Liver (tissue), 8 donors: ENCODE measurements at regions not wholly inside any gene's neighbourhood (a gene's known extent, or its start where the extent isn't known, plus 50 kb on each side); places are given as distances from the start of the nearest gene placed in this dataset.

Experiments used
- DNase-seq: peaks from one replicate; pipeline ENCODE4 v3.0.0-alpha.2; 2017; ENCODE audit warnings: low spot score
- H3K27ac ChIP-seq, 2 donors: one replicate each; pipeline ENCODE4 v1.7.0; 2013; ENCODE audit warnings: inconsistent platforms in 2 of 2, low read length in 2 of 2, control low read depth in 1 of 2, low read depth in 1 of 2, mild to moderate bottlenecking in 1 of 2
- H3K27me3 ChIP-seq, 4 donors: one replicate each; pipeline versions ENCODE4 v1.6.1 to v1.7.0; 2013; ENCODE audit warnings: low read length in 3 of 4, inconsistent platforms in 1 of 4, mild to moderate bottlenecking in 1 of 4, moderate library complexity in 1 of 4; ENCODE audit not compliant: control insufficient read depth in 4 of 4, insufficient read depth in 4 of 4
- H3K36me3 ChIP-seq, 4 donors: one replicate each; pipeline versions ENCODE4 v1.6.1 to v1.7.0; 2013; ENCODE audit warnings: low read length in 3 of 4, mild to moderate bottlenecking in 3 of 4, low read depth in 1 of 4, moderate library complexity in 1 of 4; ENCODE audit not compliant: control insufficient read depth in 4 of 4, insufficient read depth in 3 of 4
- H3K4me1 ChIP-seq, 4 donors: one replicate each; pipeline versions ENCODE4 v1.6.1 to v1.7.0; 2013; ENCODE audit warnings: low read length in 3 of 4, mild to moderate bottlenecking in 3 of 4, moderate library complexity in 1 of 4; ENCODE audit not compliant: control insufficient read depth in 4 of 4, insufficient read depth in 4 of 4
- H3K4me3 ChIP-seq, 3 donors: one replicate each; pipeline versions ENCODE4 v1.6.1 to v1.7.0; 2013; ENCODE audit warnings: low read length in 3 of 3, control low read depth in 1 of 3, low read depth in 1 of 3, mild to moderate bottlenecking in 1 of 3
- H3K9ac ChIP-seq, 2 donors: one replicate each; pipeline ENCODE4 v1.7.0; 2013; ENCODE audit warnings: low read length in 2 of 2, mild to moderate bottlenecking in 2 of 2, moderate library complexity in 2 of 2, control low read depth in 1 of 2, low read depth in 1 of 2
- H3K9me3 ChIP-seq, 4 donors: one replicate each; pipeline versions ENCODE4 v1.6.1 to v1.7.0; 2013; ENCODE audit warnings: low read length in 3 of 4; ENCODE audit not compliant: control insufficient read depth in 4 of 4
- CTCF ChIP-seq: fragments of 150-350 bp; IDR thresholded peaks from 2 replicates; pipeline ENCODE4 v1.5.1; 2017; ENCODE audit warnings: improper control_type of control experiment, low read depth, low read length; ENCODE audit not compliant: missing input control
- EGR1 ChIP-seq, 2 donors: IDR thresholded peaks; 2 replicates each; pipeline ENCODE4 v1.6.1; 2016 to 2018; ENCODE audit warnings: antibody characterized with exemption in 2 of 2, low read depth in 2 of 2
- FOXA2 ChIP-seq: IDR thresholded peaks from 2 replicates; pipeline ENCODE4 v1.6.1; 2016; ENCODE audit warnings: antibody characterized with exemption
- GABPA ChIP-seq, 2 donors: IDR thresholded peaks in 1 of 2; conservative IDR thresholded peaks in 1 of 2; 2 replicates each; pipeline ENCODE4 v1.6.1; 2016; ENCODE audit warnings: antibody characterized with exemption in 2 of 2, mild to moderate bottlenecking in 1 of 2, moderate library complexity in 1 of 2
- HNF4A ChIP-seq, 2 donors: conservative IDR thresholded peaks; 2 replicates each; pipeline ENCODE4 v1.6.1; 2016; ENCODE audit warnings: antibody characterized with exemption in 2 of 2, mild to moderate bottlenecking in 2 of 2
- HNF4G ChIP-seq: IDR thresholded peaks from 2 replicates; pipeline ENCODE4 v1.6.1; 2016; ENCODE audit warnings: antibody characterized with exemption
- JUND ChIP-seq, 2 donors: IDR thresholded peaks; 2 replicates each; pipeline ENCODE4 v1.6.1; 2016; ENCODE audit warnings: antibody characterized with exemption in 2 of 2
- NR2F2 ChIP-seq: IDR thresholded peaks from 2 replicates; pipeline ENCODE4 v1.6.1; 2016; ENCODE audit warnings: antibody characterized with exemption
- RAD21 ChIP-seq, 2 donors: IDR thresholded peaks; 2 replicates each; pipeline ENCODE4 v1.6.1; 2016; ENCODE audit warnings: antibody characterized with exemption in 2 of 2, mild to moderate bottlenecking in 2 of 2
- RXRA ChIP-seq, 2 donors: IDR thresholded peaks; 2 replicates each; pipeline ENCODE4 v1.6.1; 2017 to 2018; ENCODE audit warnings: antibody characterized with exemption in 2 of 2, mild to moderate bottlenecking in 1 of 2
- TAF1 ChIP-seq: conservative IDR thresholded peaks from 2 replicates; pipeline ENCODE4 v1.6.1; 2016; ENCODE audit warnings: antibody characterized with exemption, mild to moderate bottlenecking
- YY1 ChIP-seq: IDR thresholded peaks from 2 replicates; pipeline ENCODE4 v1.6.1; 2016; ENCODE audit warnings: antibody characterized with exemption, mild to moderate bottlenecking
- ZBTB33 ChIP-seq: IDR thresholded peaks from 2 replicates; pipeline ENCODE4 v1.6.1; 2016; ENCODE audit warnings: antibody characterized with exemption
- WGBS: extraction: QIAGEN DNeasy Blood & Tissue Kit; methylation state at CpG from one replicate; pipeline ENCODE4 v1.1.7; 2013; 5-methylcytosine and 5-hydroxymethylcytosine counted together
- TF ChIP-seq, protein P1 (sequence below): IDR thresholded peaks from 2 replicates; pipeline ENCODE4 v1.6.1; 2016; ENCODE audit warnings: antibody characterized with exemption, mild to moderate bottlenecking
- TF ChIP-seq, protein P2 (sequence below): IDR thresholded peaks from 2 replicates; pipeline ENCODE4 v1.6.1; 2016; ENCODE audit warnings: antibody characterized with exemption
- TF ChIP-seq, protein P3 (sequence below): IDR thresholded peaks from 2 replicates; pipeline ENCODE4 v1.6.1; 2016; ENCODE audit warnings: antibody characterized with exemption
- donor health status: healthy.
- donor health status: healthy.
- donor health status: healthy.
- donor health status: healthy.
- donor health status: healthy.

DNA sequence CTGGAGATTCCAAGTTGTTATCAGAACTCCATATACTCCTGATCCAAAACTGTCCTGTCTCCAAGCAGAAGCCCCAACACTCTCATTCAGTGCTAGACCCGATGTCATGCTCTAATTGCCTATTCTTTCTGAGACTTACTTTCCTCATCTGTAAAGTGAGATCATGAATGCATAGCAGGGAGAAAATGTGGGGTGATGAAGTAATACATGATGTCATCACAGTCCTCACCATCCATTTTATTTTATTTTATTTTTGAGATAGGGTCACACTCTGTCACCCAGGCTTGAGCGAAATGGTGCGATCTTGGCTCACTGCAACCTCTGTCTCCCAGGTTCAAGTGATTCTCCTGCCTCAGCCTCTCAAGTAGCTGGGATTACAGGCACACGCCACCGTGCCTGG, 1554.0 kb upstream of the ADGRL3 start (continued):
- TF ChIP-seq, protein P1, sequence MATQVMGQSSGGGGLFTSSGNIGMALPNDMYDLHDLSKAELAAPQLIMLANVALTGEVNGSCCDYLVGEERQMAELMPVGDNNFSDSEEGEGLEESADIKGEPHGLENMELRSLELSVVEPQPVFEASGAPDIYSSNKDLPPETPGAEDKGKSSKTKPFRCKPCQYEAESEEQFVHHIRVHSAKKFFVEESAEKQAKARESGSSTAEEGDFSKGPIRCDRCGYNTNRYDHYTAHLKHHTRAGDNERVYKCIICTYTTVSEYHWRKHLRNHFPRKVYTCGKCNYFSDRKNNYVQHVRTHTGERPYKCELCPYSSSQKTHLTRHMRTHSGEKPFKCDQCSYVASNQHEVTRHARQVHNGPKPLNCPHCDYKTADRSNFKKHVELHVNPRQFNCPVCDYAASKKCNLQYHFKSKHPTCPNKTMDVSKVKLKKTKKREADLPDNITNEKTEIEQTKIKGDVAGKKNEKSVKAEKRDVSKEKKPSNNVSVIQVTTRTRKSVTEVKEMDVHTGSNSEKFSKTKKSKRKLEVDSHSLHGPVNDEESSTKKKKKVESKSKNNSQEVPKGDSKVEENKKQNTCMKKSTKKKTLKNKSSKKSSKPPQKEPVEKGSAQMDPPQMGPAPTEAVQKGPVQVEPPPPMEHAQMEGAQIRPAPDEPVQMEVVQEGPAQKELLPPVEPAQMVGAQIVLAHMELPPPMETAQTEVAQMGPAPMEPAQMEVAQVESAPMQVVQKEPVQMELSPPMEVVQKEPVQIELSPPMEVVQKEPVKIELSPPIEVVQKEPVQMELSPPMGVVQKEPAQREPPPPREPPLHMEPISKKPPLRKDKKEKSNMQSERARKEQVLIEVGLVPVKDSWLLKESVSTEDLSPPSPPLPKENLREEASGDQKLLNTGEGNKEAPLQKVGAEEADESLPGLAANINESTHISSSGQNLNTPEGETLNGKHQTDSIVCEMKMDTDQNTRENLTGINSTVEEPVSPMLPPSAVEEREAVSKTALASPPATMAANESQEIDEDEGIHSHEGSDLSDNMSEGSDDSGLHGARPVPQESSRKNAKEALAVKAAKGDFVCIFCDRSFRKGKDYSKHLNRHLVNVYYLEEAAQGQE: no peak
- no peak for TF ChIP-seq GABPA (IDR thresholded peaks at IDR 0.05 in 1 of 2, conservative IDR thresholded peaks at IDR 0.05 in 1 of 2)

DNA sequence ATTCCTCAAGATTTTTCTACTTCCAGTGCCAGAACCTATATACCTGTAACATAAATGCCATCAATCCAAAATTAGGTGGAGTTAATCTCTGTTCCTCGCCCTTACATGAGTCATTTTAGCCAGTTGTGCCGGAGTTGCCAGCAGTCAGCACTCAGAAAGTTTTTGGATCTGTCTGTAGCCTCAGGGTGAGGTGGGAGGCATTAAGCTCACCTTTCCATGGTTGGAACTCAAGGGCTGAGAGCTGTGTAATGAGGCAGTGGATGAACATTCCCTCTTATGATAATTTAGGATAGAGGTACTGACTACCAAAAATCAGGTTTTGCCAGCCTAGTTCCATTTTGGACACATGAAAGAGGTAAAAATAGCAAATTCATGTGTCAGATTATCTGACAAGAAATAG, 1553.1 kb upstream of the ADGRL3 start:
- H3K9me3 ChIP-seq: no peaks in the 10 kb centered on the region
- no peak overlapping the region for H3K4me3 ChIP-seq
- DNase-seq: no peak
- no peaks in the 10 kb centered on the region for H3K27me3 ChIP-seq
- H3K9ac ChIP-seq: no peak overlapping the region
- 89% methylated on average over 2 of the region's 2 CpGs for WGBS
- peaks cover 0 to 10% (median 2%) of the 10 kb centered on the region in 4 donors for H3K4me1 ChIP-seq
- H3K36me3 ChIP-seq: no peaks in the 10 kb centered on the region
- H3K27ac ChIP-seq: no peak overlapping the region
- TF ChIP-seq RXRA (IDR thresholded peaks at IDR 0.05) (no peak), TAF1 (no peak), EGR1 (IDR thresholded peaks at IDR 0.05; ENCODE audit: low read depth in 2 of 2) (no peak), GABPA (IDR thresholded peaks at IDR 0.05 in 1 of 2, conservative IDR thresholded peaks at IDR 0.05 in 1 of 2) (no peak), JUND (IDR thresholded peaks at IDR 0.05) (no peak), CTCF (no peak)

DNA sequence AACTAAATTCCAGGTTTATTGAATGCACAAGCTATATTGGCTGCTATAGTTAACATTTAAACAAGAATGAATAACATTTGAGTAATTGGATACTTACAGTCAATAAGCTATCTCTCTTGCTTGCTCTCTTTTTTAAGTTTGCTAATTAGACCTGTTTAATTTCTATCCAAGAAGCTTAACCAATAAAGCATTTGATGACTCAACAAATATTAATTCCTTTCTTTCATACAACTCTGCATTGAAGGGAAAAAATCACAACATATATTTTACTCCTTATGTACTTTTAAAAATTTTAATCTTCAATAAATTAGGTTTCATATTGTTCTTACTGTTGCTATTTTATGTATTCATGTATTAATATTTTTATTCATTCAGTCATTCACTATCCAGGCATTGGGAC, 1552.6 kb upstream of the ADGRL3 start:
- H3K27ac ChIP-seq: no peak overlapping the region
- H3K4me1 ChIP-seq: peaks cover 0 to 6% (median 2%) of the 10 kb centered on the region in 4 donors
- H3K4me3 ChIP-seq: no peak overlapping the region
- H3K36me3 ChIP-seq: no peaks in the 10 kb centered on the region
- DNase-seq: no peak
- no peak overlapping the region for H3K9ac ChIP-seq
- H3K27me3 ChIP-seq: no peaks in the 10 kb centered on the region
- no peaks in the 10 kb centered on the region for H3K9me3 ChIP-seq
- TF ChIP-seq, protein P1: no peak
- TF ChIP-seq ZBTB33 (no peak), EGR1 (IDR thresholded peaks at IDR 0.05; ENCODE audit: low read depth in 2 of 2) (no peak), FOXA2 (no peak), JUND (IDR thresholded peaks at IDR 0.05) (no peak), RAD21 (IDR thresholded peaks at IDR 0.05) (no peak), RXRA (IDR thresholded peaks at IDR 0.05) (no peak), GABPA (IDR thresholded peaks at IDR 0.05 in 1 of 2, conservative IDR thresholded peaks at IDR 0.05 in 1 of 2) (no peak), NR2F2 (no peak), YY1 (no peak), CTCF (no peak), HNF4A (conservative IDR thresholded peaks at IDR 0.05) (no peak), HNF4G (no peak)
- TF ChIP-seq, protein P2, sequence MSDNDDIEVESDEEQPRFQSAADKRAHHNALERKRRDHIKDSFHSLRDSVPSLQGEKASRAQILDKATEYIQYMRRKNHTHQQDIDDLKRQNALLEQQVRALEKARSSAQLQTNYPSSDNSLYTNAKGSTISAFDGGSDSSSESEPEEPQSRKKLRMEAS: no peak
- TF ChIP-seq, protein P3, sequence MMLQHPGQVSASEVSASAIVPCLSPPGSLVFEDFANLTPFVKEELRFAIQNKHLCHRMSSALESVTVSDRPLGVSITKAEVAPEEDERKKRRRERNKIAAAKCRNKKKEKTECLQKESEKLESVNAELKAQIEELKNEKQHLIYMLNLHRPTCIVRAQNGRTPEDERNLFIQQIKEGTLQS: no peak
